ENCODE measurements at regions not wholly inside any gene's neighbourhood (a gene's known extent, or its start where the extent isn't known, plus 50 kb on each side); places are given as distances from the start of the nearest gene placed in this dataset.
"Not testable (repeated sequence)": the region's sequence is repeated elsewhere in the genome, so short reads cannot be mapped to it uniquely, and the experiment has no call there.

DNA sequence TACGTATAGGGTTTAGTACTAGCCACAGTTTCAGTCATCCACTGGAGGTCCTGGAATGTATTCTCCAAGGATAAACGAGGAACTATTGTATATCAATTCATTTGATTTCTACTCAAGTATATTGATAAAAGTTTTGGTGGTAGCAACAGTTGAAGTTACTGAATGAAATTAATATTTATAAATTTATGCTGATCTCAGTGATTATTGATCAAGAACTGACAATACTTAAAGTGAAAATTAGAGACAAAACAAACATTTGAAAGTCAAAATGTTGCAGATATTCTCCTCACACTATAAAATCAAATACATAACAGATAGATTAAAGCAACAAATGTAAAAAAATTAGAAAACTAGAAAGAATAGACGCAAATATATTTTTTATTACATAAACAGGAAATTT lies 150.9 kb upstream of the SLC35G4 start:
- DNase-seq: no peak

DNA sequence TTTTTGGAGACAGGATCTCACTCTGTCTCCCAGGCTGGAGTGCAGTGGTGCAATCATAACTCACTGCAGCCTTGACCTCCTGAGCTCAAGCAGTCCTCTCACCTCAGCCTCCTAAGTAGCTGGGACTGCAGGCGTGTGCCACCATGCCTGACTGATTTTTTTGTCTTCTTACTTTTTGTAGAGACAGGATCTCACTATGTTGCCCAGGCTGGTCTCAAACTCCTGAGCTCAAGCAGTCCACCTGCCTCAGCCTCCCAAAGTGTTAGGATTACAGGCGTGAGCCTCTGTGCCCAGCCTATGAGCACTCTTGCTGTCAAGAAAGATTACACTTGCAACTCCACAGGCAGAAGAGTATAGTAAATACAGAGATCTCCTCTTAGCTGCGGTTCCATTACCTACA lies 151.5 kb upstream of the SLC35G4 start:
- not testable (repeated sequence) for DNase-seq

DNA sequence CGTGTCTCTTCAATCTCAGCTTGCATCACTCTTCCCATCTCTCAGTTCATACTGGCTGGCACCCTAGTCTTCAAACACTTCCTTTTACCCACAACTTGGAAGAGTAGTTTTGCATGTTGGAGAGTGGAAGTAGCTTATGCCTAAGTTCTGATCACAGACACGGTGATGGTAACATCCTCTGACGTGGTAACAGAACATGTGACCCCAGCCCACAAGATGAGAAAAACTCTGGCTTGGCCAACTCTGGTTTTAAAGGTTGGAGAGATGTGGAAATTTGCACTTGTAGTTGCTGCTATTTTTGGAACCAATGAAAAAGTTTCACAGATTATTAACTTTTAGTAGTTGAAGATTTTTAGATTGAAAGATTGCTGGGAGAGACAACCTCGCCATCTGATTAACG lies 155.4 kb upstream of the SLC35G4 start:
- DNase-seq: no peak

DNA sequence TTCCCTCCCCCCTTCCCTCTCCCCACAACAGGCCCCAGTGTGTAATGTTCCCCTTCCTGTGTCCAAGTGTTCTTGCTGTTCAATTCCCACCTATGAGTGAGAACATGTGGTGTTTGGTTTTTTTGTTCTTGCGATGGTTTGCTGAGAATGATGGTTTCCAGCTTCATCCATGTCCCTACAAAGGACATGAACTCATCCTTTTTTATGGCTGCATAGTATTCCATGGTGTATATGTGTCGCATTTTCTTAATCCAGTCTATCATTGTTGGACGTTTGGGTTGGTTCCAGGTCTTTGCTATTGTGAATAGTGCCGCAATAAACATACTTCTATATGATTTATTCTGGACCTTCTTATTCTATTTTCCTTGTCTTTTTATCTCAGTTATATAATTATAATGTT lies 165.2 kb upstream of the SLC35G4 start:
- DNase-seq: not testable (repeated sequence)

DNA sequence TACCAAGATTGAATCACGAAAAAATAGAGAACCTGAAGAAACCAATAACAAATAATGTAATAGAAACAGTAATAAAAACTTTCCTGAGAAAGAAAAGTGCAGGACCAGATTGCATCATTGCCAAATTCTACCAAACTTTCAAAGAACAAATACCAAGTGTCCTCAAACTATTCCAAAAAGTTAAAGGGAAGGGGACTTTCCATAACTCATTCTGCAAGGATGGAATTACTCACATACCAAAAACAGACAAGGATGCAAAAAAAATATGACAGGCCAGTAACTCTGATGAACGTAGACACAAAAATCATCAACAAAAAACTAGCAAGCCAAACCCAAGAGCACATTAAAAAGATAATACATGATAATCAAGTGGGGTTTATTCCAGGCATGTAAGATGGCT lies 172.3 kb upstream of the SLC35G4 start:
- no peak for DNase-seq

DNA sequence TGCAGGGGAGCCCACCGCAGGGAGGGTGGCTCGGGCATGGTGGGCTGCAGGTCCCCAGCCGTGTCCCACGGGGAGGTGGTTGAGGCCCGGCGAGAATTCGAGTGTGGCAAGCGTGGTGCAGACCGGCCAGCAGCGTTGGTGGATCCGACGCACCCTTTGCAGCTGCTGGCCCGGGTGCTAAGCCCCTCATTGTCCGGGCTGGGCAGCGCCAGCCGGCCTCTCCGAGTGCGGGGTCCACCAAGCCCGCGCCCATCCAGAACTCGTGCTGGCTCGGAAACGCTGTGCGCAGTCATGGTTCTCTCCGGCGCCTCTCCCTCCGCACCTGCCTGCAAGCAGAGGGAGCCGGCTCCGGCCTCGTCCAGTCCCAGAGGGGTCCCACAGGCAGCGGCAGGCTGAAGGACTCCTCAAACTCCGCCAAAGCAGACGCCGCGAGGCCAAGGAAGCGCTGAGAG lies 177.0 kb upstream of the SLC35G4 start:
- no peak for DNase-seq

DNA sequence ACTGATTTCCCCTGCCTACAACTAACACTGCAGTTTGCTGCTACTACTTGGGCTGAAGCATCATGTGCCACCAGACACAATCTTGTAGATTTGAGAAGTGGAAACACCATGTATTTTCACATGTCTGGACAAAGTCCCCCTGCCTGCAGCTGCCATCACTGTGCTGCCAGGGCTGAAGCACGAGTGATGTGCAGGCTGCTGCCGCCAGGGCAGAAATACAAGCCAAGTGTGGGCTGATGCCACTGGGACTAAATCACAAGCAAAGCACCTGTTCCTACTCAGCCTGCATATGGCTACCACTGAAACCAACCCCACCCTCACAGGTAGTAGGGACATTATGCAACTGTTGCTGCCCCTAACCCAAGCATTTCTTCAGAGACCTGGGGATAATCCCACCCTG lies 179.5 kb upstream of the SLC35G4 start:
- no peak for DNase-seq

DNA sequence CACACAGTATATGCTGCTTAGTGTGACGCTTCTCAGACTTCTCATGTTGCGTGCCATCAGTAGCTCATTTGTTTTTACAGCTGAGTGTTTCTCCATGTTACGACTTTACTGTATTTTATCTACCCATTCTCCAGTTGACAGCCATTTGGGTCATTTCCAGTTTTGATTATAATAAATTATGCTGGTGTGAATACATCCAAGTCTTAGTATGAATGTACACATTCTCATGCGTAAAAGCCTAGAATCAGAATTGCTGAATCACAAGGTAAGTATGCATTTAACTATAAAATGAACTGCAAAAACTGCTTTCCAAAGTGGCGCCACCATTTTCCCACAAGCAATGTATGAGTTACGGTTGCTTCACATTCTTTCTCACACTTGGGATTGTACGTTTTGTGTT lies 184.2 kb upstream of the SLC35G4 start:
- DNase-seq: no peak

DNA sequence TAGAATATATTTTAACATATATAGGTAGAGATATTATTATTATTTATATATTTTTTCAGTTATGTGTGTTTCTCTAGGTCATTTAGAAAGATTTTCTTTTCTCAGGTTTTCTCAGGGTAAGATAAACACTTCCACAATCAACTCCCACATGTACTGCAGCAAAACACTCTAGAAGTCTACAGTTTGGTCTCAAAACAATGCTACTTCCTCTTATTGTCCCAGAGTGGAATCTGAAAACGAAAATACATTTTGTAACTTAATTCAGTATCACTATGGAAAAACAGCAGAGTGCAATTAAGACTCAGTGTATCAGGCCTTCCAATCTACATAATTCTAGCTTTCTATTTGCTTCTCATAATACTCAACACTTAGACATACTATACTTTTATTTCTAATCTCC lies 190.1 kb upstream of the SLC35G4 start:
- no peak for DNase-seq

DNA sequence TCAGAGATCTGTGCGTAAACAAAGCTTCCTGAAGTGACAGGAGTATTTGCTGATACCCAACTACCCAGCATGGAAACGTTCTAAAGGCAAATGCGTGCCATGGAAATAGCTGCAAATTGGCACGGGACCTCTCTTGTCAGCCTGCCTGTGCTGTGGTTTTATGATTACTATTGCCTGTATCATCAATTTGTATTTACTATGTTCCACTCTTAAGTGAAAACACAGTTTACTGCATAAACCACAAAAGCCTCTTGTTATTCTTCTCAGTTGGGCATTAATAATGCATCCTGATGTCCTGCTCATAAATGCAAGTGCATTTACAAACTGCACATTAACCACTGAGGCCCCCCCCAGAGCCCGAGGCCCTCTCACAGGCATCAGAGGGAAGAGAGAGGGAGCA lies 196.6 kb upstream of the SLC35G4 start:
- no peak for DNase-seq

DNA sequence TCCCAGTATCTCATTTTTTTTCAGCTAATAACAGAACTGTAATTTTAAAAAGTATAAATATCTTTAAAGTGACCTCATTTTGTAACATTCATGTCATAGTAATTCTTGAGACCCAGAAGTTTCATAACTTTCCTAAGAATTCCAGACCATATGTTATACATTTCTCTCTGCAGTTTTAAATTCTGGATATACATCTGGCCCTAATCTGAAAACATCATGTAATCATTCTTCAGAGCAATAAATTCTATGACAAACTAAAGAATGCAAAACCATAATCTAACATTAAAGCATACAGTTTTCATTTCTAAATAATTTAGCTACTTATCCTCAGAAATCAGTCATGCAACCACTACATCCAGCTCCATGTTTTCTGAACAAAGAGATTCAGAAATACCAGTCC lies 198.3 kb upstream of the SLC35G4 start:
- DNase-seq: no peak

DNA sequence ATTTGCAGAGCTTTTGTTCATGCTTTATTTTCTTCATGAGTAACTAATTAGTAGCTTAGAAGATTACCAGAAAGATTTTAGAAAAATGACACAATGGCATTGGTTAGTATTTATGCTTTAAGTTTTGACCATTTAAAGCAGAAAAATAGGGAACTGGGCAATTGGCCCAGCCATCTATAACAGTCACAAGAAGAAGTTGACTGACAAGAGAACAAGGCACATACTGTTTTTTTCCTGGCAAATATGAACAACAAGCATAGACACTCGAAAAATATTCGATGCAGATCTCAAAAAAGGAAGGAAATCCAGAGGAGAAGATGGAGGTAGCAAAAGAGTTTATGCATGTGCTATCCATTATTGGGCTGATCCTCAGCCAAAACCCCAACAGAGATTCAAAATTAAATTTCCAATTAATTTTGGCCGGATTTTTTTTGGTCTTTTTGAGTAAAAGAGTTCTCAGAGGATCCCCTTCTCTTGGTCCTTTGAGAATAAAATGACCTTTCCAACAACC lies 200.8 kb upstream of the SLC35G4 start:
- no peak for DNase-seq

DNA sequence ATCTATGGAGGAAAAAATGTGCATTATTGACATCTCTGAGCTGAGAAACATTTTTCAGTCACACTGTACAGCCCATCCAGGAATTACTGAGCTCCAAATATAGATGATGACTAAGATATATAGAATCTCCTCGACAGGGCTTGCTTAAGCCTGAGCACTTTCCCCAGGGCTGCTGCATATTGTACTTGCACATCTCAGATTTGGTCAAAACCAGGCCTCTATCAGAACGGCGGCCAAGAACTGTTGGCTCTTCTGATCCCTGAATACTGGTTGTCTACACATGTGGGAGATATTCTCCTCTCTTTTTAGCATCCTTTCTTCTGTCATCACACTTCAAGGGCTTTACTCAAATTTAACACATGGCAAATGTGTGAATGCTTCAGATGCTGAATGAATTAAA lies 201.5 kb upstream of the SLC35G4 start:
- DNase-seq: peak; percentile 40

DNA sequence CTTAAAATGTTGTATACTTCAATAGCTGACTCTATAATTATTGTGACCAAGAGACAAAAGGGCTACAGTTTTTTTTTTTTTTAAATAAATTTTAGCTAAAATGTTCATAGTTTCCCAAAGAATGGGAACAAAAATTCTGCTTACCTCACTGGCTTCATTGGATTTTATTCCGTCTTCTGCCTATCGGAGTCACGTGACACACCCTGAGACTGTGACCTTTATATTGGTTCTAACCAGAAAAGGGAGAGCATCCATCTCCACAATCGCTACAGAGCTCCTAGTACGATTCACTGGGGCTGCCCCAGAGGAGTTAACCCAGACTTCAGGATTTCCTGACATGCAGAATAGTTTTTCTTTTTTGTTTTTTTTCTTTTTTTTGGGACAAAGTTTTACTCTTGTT lies 203.6 kb upstream of the SLC35G4 start:
- DNase-seq: no peak

DNA sequence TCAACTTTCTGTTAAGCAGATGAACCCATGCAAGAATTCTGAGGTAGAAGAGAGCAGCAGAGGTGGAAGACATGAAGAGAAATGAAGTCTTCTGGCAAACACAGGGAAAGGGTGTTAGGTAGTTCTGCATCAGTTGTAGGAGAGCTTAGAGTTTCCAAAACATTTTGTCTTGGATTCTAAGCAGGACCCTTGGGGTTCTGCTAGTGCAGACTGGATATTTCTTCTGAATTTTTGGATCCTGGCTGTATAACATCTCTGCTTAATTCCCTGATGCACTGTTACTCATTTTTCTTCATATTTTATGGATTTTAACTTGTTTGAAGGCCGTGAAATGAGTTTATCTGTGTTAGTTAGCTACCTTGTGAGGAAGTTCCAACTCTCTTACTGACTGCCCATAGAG lies 208.7 kb upstream of the SLC35G4 start:
- no peak for DNase-seq

DNA sequence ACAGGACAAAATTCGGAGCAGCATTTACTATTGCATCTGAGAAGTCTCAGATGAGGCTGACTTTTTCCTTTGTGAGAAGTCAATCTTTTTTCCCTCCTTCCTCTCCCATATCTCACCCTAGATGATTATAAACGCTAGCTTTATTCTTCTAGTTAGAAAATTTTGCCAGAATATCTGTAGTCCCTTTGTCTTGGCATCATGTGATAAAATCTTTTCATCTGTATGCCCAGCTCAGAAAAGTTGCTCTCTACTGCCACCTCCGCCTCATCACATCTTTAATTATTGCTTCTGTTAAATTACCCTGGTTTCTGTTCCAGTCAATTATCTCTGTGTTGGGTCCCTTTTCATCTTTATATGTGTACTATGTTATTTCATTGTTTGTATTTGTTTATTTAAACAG lies 210.8 kb upstream of the SLC35G4 start:
- DNase-seq: no peak

DNA sequence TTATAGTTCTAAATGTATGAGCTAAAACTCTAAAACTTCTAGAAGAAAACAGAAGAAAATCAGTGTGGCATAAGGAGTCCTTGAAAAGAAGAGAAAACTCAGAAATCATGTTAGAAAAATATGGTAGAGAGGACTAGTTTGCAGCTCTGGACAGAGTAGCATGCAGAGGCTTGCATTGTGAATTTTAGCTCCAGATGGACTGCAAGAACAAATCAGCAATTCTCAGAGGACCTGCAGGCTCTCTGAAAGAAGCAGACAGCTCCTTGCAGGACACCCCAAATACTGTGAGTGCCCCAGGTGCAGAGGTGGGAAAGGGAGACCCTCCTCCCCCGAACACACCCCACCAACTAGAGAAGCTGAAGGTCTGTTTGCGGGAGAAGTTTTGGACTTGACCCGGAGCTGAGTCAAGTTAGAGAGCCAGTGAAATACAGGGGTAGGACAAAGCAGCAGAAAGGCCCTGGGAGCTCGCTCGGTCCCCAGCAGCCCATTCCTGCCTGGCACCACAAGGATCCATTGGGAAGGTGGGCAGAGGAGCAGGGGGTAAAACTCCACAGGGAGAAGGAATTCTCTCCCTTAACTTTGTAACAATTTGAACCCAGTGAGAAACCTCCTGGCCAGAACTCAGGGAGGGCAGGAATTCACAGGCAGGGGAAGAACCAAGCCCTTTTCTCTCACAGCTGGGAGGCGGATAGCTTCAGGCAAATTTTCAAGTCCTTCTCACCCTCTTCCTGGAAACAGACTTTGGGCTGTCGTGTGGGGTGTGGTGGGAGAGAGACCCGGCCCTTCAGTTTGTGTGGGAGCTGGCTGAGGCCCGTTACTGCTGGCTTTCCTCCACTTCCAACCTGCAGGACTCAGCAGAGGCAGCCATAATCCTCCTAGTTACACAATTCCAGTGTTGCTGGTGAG lies 216.2 kb upstream of the SLC35G4 start:
- DNase-seq: peak; percentile 84

DNA sequence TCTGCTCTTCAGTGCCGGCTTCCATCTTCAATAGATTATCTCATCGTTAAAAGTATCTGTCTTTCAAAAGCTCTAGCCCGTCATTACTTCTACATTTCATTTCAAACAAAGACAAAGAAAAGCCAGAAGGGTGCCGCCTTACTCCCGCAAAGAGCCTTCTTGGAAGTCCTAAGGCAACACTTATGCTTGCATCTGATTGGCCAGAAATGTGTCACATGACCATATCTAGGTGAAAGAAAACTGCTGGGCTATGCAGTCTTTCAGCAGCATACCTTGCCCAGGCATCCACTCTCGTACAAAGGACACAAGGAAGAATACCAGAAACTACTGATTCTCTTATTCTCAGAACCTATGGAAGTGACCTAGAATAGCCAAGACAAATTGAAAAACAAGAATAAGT lies 217.1 kb upstream of the SLC35G4 start:
- no peak for DNase-seq

DNA sequence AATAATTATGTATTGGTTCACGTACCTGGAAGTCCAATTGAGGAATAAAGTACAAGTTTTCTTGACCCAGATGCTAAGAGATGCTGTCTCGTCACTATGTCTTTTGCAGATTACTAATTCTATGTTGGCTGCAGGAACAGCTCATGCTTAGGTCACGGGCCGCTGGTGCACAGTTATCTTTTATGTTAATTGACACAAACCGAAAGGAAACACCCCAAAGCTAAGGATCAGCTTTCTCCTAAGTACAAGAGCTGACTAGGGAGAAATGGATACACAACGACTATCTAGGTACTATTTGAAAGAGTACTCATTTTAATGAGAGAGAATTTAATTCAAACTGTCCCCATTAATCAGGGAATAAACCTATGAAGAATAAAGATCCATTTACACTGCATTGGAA lies 217.7 kb upstream of the SLC35G4 start:
- no peak for DNase-seq

DNA sequence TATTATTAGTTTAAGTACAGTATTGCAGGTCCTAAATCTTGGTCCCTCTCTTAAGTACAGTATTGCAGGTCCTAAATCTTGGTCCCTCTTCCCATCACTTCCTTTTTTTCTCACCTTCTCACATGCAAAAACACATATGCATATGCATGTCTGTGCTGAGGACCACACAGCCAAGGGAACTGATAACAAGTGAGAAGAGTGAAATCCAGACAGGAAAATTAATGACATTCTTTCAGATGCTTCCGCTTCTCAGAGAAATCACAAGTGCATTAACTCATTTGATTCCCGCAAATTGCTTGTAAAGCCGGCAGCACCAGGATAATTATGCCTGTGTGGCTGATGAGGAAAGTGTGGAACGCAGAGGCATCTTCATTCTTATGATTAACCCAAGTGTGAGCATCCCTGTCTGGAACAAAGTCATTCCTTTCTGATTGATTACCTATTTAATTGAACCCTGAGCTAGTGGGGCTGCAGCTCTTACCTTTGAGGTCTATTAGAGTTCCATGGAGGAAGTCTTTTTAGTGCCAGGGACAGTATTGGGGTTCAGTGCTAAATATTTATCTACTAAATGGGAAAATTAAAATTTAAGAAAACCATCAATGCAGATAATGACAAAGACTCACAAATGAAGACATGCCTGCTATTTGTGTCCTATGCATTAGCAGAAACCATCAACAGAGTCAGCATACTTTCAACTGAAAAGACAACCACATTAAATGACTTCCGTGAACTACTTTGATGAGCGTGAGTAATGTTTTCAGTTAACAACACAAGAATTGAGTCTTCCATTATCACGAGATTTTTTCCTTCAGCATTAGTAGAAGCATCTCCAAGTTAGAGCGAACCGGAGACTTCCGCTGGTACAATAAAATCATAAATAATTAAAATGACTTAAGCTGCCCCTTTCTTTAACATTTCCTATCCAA lies 220.4 kb upstream of the SLC35G4 start:
- no peak for DNase-seq

DNA sequence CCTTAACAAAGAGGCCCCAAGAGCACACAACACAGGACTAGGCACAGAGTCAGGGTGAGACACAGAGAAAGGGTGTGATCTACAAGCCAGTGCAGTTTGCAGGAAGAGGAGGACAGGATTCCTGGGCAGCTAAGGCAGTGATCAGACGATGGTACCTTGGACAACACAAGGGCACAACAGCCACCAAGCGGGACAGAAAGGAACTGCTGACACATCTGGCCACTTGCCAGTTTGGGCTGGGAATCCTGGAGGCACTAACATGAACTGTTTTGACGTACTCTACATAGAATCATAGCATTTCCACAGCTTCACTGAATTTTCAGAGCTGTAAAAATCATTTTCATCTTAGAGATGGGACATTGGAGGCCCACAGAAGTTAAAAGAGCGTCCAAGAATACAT lies 221.5 kb upstream of the SLC35G4 start:
- peak; percentile 30 for DNase-seq

DNA sequence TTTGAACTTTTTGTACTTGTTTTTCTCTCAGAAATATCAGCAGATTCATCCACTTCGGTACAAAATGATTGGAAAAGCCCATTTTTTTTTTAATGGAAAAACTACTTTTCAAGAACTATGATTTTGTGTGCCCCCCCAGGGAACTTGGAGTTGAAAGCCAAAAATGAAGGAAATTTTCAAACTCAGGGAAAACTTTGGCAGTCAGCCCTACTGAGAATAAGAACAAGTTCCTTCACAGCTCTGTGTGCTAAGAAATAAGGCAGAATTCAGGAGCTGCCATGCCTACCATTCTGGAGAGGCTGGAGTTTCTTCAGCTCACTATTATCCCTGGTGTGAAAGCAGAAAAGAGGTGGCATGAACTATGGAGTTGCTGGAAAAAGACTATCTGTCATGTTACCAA lies 226.0 kb upstream of the SLC35G4 start:
- peak; percentile 42 for DNase-seq

DNA sequence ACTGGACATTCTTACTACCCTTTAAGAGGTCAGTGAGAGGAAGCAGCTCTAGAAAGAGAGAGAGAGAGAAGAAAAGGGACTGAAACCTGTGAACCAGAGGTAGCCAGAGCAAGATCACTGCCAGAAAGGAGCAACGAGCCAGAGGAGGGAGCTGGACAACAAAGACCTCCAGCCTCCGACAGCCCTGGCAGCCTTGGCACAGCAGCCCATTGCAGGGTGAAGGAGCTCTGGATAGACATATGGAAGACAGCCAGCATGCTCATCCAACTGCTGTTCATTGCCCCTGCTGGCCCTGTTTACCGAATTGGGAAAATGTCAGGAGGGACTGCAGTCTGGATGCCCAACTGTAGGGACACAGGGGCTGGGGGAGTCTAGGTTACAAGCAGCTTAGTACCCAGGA lies 228.4 kb upstream of the SLC35G4 start:
- no peak for DNase-seq

DNA sequence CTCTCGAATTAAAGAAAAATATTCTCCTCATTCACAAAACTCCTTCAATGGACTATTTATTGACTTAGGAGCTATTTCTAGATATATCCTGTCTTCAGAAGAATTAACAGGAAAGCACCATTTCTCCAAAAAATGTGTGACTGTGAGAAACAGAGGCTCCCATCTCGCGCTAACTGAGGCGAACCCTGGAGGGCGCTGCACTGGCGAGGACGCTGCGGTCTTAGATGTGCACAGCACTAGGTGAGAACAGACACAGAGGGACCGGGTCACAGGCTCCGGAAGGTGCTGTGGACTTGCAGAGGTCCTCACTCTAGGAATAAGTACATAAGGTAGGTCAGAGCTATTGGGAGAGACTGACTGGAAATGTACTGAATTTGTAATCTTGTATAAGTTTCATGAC lies 229.7 kb upstream of the SLC35G4 start:
- no peak for DNase-seq
